Natural killer cell treated with Interleukin-12 subunit alpha and Interleukin-12 subunit beta and Interleukin-15 and Interleukin-18, amount 100 ng/mL, for 72 hours (primary cell): ENCODE measurements at regions not wholly inside any gene's neighbourhood (a gene's known extent, or its start where the extent isn't known, plus 50 kb on each side); places are given as distances from the start of the nearest gene placed in this dataset.
"Not testable (repeated sequence)": the region's sequence is repeated elsewhere in the genome, so short reads cannot be mapped to it uniquely, and the experiment has no call there.

Experiments
- ATAC-seq, 2 donors: fragments of 150-1000 bp; cut with Tn5 transposase in 1 of 2; sonication (Bioruptor Pico), chemical (Tn5 transposase) in 1 of 2; 2 replicates each; pipeline ENCODE4 v1.10.0; 2021
- DNase-seq: peaks from one replicate; pipeline ENCODE4 v3.0.0; 2022; ENCODE audit warnings: low spot score
- H3K27ac Mint-ChIP-seq, 2 donors: 1 replicate in 1 of 2; 2 replicates in 1 of 2; pipeline ENCODE4 v1.8.0; 2022; ENCODE audit warnings: mixed read lengths in 2 of 2, mild to moderate bottlenecking in 1 of 2, moderate library complexity in 1 of 2
- H3K27me3 Mint-ChIP-seq, 2 donors: 1 replicate in 1 of 2; 2 replicates in 1 of 2; pipeline ENCODE4 v1.8.0; 2022; ENCODE audit warnings: mixed read lengths in 2 of 2
- H3K36me3 Mint-ChIP-seq: one replicate; pipeline ENCODE4 v1.8.0; 2022; ENCODE audit warnings: mixed read lengths
- H3K4me1 Mint-ChIP-seq, 2 donors: 1 replicate in 1 of 2; 2 replicates in 1 of 2; pipeline ENCODE4 v1.8.0; 2022; ENCODE audit warnings: low read depth in 2 of 2, mixed read lengths in 2 of 2, mild to moderate bottlenecking in 1 of 2
- H3K4me3 Mint-ChIP-seq: one replicate; pipeline ENCODE4 v1.8.0; 2022; ENCODE audit warnings: mixed read lengths
- H3K9me3 Mint-ChIP-seq: 2 replicates; pipeline ENCODE4 v1.8.0; 2022; ENCODE audit warnings: mixed read lengths

DNA sequence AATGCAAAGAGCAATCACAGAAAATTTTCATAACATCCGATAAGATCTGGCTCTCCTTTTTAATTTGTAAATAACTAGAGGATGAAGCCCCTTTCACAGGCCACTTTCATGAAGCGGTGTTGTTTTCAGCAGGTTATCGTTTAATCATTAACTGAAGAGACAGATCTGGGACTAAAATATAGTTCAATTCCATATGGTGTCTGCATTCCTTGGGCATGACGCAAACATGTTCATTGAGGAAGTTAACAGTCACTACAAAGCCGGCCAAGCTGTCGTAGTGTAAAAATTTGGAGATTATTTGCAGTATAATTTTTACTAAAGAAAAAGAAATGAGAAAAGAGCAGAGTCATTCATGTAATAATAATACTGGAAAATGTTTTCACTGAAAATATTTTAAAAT, 565.2 kb upstream of the ADAMTS5 start:
- Mint-ChIP-seq H3K4me3 (no peak overlapping the region), H3K4me1 (no peaks in the 10 kb centered on the region)

GRCh38 chr21:27528697-27529096, 561.8 kb upstream of the ADAMTS5 start:
- no peak for DNase-seq
- Mint-ChIP-seq H3K4me3 (no peak overlapping the region), H3K36me3 (no peaks in the 10 kb centered on the region), H3K27me3 (no peaks in the 10 kb centered on the region), H3K9me3 (peaks cover 19% of the 10 kb centered on the region), H3K4me1 (no peaks in the 10 kb centered on the region), H3K27ac (no peak overlapping the region)
- no peak for ATAC-seq

More for the DNA sequence above, 565.2 kb upstream of the ADAMTS5 start:
- Mint-ChIP-seq H3K36me3 (peaks cover 5% of the 10 kb centered on the region), H3K27ac (no peak overlapping the region), H3K9me3 (peaks cover 24% of the 10 kb centered on the region), H3K27me3 (no peaks in the 10 kb centered on the region)
- ATAC-seq (no peak), DNase-seq (no peak)

GRCh38 chr21:27526451-27526850, 559.6 kb upstream of the ADAMTS5 start:
- Mint-ChIP-seq H3K9me3 (peaks cover 26% of the 10 kb centered on the region), H3K4me3 (no peak overlapping the region), H3K4me1 (no peaks in the 10 kb centered on the region), H3K27me3 (no peaks in the 10 kb centered on the region), H3K27ac (no peak overlapping the region), H3K36me3 (no peaks in the 10 kb centered on the region)
- DNase-seq = no peak
- no peak for ATAC-seq

DNA sequence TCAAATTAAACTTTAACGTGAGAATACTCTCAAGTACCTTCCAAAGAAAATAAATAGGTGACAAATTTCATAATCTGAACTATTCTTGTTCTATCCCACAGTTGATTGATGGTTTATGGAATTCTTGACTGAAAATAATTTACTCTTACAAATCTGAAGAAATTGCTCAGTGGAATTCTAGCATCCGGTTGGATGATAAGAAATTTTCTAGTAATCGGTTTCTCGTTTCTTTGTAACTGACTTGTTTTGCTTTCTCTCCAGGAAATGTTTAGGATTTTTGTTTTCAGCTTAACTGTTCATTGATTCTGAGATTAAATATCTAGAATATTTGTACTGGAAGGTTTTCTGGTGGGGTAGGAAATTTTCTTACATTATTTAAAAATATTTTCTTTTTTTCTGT, 558.9 kb upstream of the ADAMTS5 start:
- no peaks in the 10 kb centered on the region for H3K36me3 Mint-ChIP-seq
- H3K4me3 Mint-ChIP-seq = no peak overlapping the region
- H3K9me3 Mint-ChIP-seq = peaks cover 29% of the 10 kb centered on the region
- DNase-seq (no peak), ATAC-seq (no peak)
- H3K27ac Mint-ChIP-seq = no peak overlapping the region
- H3K27me3 Mint-ChIP-seq = no peaks in the 10 kb centered on the region
- no peaks in the 10 kb centered on the region for H3K4me1 Mint-ChIP-seq

DNA sequence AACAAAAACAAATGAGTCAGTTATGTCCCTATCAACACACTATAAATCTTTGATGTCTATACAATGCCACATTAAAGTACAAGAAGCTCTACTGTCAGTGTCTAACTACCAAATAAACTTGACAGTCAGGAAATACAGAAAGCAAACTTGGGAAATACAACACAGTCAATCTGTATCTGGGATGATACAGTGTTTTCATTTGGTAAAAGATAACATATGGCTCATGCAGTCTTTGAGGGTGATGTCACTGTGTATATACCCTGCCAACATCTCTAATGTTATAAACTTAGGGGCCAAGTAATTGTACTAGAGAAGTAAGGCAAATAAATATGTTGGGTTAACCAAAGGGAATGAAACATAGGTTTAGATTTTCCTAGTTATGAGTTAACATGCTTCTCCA, 552.5 kb upstream of the ADAMTS5 start:
- Mint-ChIP-seq H3K4me1 (no peaks in the 10 kb centered on the region), H3K4me3 (no peak overlapping the region), H3K27me3 (no peaks in the 10 kb centered on the region), H3K9me3 (peaks cover 26% of the 10 kb centered on the region), H3K27ac (no peak overlapping the region), H3K36me3 (no peaks in the 10 kb centered on the region)
- no peak for DNase-seq
- ATAC-seq = no peak

GRCh38 chr21:27517177-27517576, 550.3 kb upstream of the ADAMTS5 start:
- H3K27ac Mint-ChIP-seq, H3K4me3 Mint-ChIP-seq, H3K36me3 Mint-ChIP-seq, ATAC-seq, DNase-seq, H3K4me1 Mint-ChIP-seq, H3K27me3 Mint-ChIP-seq: not testable (repeated sequence)
- peaks cover 25% of the 10 kb centered on the region for H3K9me3 Mint-ChIP-seq

DNA sequence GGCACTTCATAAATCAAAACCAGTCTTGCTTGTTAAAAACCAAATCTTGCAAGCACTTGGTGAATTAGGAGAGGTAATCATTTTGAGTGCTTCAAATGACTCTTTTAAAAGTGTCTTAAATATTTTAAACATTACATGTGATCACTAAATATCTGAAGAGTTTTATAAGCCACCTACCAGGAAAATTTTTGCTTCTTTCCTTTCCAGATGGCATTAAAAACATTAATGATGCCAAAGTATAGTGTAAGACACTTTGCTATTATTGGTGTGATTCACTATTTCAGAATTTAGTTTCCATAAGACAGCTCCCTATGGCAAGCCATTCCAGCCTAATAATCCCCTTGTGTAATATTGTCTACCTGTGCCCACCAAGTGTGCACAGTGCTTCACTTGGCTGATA, 548.8 kb upstream of the ADAMTS5 start:
- H3K4me1 Mint-ChIP-seq = no peaks in the 10 kb centered on the region
- no peaks in the 10 kb centered on the region for H3K36me3 Mint-ChIP-seq
- H3K27me3 Mint-ChIP-seq = no peaks in the 10 kb centered on the region
- no peak overlapping the region for H3K4me3 Mint-ChIP-seq
- ATAC-seq (no peak), DNase-seq (no peak)
- H3K27ac Mint-ChIP-seq = no peak overlapping the region
- peaks cover 19% of the 10 kb centered on the region for H3K9me3 Mint-ChIP-seq

- Mint-ChIP-seq H3K27me3 (no peaks in the 10 kb centered on the region), H3K9me3 (peaks cover 15% of the 10 kb centered on the region), H3K4me1 (no peaks in the 10 kb centered on the region), H3K4me3 (no peak overlapping the region), H3K27ac (no peak overlapping the region), H3K36me3 (no peaks in the 10 kb centered on the region)
- no peak for DNase-seq
- no peak for ATAC-seq
These were observed 546.9 kb upstream of the ADAMTS5 start for GRCh38 chr21:27513825-27514224.

- H3K27me3 Mint-ChIP-seq = no peaks in the 10 kb centered on the region
- no peaks in the 10 kb centered on the region for H3K4me1 Mint-ChIP-seq
- H3K4me3 Mint-ChIP-seq = no peak overlapping the region
- ATAC-seq (no peak), DNase-seq (no peak)
- peaks cover 15% of the 10 kb centered on the region for H3K9me3 Mint-ChIP-seq
- no peaks in the 10 kb centered on the region for H3K36me3 Mint-ChIP-seq
- H3K27ac Mint-ChIP-seq = no peak overlapping the region
These were observed 546.1 kb upstream of the ADAMTS5 start for GRCh38 chr21:27513016-27513415.

DNA sequence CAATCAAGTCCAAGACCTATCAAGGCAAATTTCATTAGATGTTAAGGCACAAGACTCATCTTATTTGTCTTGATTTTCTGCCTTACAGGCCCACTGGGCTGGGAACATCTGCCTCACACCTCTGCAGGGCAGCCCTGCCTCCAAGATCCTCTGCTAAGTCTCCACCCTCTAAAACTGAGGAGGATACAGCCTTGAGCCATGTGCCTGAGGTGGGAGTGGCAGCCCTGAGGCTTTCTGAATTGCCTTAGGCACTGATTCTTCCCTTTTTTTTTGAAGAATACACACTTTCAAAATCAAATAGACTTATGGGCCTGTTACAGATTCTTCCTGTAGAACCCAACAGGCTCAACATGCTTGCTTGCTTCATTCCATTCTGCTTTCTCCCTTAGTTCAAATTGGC, 544.3 kb upstream of the ADAMTS5 start:
- no peaks in the 10 kb centered on the region for H3K27me3 Mint-ChIP-seq
- H3K4me3 Mint-ChIP-seq = no peak overlapping the region
- H3K4me1 Mint-ChIP-seq = no peaks in the 10 kb centered on the region
- DNase-seq = no peak
- no peaks in the 10 kb centered on the region for H3K36me3 Mint-ChIP-seq
- no peak for ATAC-seq
- H3K9me3 Mint-ChIP-seq = peaks cover 11% of the 10 kb centered on the region
- no peak overlapping the region for H3K27ac Mint-ChIP-seq

GRCh38 chr21:27507695-27508094, 540.8 kb upstream of the ADAMTS5 start:
- Mint-ChIP-seq H3K4me1 (no peaks in the 10 kb centered on the region), H3K27me3 (no peaks in the 10 kb centered on the region), H3K36me3 (no peaks in the 10 kb centered on the region), H3K4me3 (no peak overlapping the region), H3K9me3 (peaks cover 8% of the 10 kb centered on the region), H3K27ac (no peak overlapping the region)
- DNase-seq = no peak
- no peak for ATAC-seq

DNA sequence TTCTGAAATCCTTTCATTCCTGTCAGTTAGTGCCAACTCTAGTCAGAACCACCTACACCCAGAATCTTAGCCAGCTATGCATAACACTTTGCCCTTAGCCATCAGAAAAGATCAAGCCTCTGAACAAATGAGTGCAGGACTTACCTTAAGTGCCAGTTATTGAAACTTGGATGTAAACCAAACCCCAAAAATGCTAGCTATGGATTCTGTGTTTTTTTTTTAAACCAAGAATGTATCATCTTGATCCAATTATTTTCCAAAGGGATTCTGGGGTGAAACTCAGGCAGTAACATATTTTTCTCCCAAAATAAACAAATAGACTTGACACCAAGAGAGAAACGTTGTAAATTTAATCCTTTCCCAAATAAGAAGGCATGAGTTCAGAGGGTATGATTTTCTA, 538.6 kb upstream of the ADAMTS5 start:
- DNase-seq = no peak
- Mint-ChIP-seq H3K27ac (no peak overlapping the region), H3K9me3 (peaks cover 3% of the 10 kb centered on the region), H3K4me3 (no peak overlapping the region), H3K27me3 (no peaks in the 10 kb centered on the region), H3K4me1 (no peaks in the 10 kb centered on the region), H3K36me3 (no peaks in the 10 kb centered on the region)
- ATAC-seq = no peak

- no peak overlapping the region for H3K4me3 Mint-ChIP-seq
- no peaks in the 10 kb centered on the region for H3K27me3 Mint-ChIP-seq
- H3K36me3 Mint-ChIP-seq = no peaks in the 10 kb centered on the region
- H3K27ac Mint-ChIP-seq = no peak overlapping the region
- no peak for ATAC-seq
- H3K9me3 Mint-ChIP-seq = peaks cover 3% of the 10 kb centered on the region
- DNase-seq = no peak
- H3K4me1 Mint-ChIP-seq = no peaks in the 10 kb centered on the region
These were observed 535.9 kb upstream of the ADAMTS5 start for GRCh38 chr21:27502801-27503200.

DNA sequence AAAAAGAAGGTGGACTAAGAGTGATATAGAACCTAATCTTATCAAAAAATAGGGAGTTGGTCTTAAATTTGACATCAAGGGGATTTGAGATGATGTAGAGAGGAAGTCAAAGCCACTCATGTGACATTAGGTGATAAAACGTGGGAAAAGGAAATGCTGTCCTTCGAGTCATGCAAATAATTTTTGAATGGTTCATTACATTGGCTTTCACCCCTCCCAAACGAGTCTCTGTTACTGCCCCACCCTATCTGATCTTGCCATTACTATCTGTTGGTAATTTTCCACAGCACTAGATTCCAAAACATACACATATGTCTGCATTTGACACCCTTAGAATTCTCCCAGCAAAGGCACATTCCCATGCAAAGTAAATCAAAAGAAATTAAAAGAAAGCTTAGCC, 531.1 kb upstream of the ADAMTS5 start:
- no peak for ATAC-seq
- no peak overlapping the region for H3K4me3 Mint-ChIP-seq
- H3K9me3 Mint-ChIP-seq = no peaks in the 10 kb centered on the region
- H3K4me1 Mint-ChIP-seq = no peaks in the 10 kb centered on the region
- no peak for DNase-seq
- H3K27me3 Mint-ChIP-seq = no peaks in the 10 kb centered on the region
- no peaks in the 10 kb centered on the region for H3K36me3 Mint-ChIP-seq
- no peak overlapping the region for H3K27ac Mint-ChIP-seq

GRCh38 chr21:27495836-27496235, 528.9 kb upstream of the ADAMTS5 start:
- Mint-ChIP-seq H3K27me3 (no peaks in the 10 kb centered on the region), H3K36me3 (no peaks in the 10 kb centered on the region), H3K4me3 (no peak overlapping the region), H3K9me3 (peaks cover 4% of the 10 kb centered on the region), H3K27ac (no peak overlapping the region), H3K4me1 (no peaks in the 10 kb centered on the region)
- no peak for DNase-seq
- no peak for ATAC-seq
